Smooth muscle cell (in vitro differentiated cells): ENCODE measurements at regions not wholly inside any gene's neighbourhood (a gene's known extent, or its start where the extent isn't known, plus 50 kb on each side); places are given as distances from the start of the nearest gene placed in this dataset.

Experiments
- DNase-seq: peaks from one replicate; lab custom pipeline; 2025; ENCODE audit not compliant: unreplicated experiment; lab: John Stamatoyannopoulos, UW
- H2AFZ ChIP-seq: fragments of 200-600 bp; sonication (generic); 2 replicates; pipeline ENCODE4 v1.6.0; 2016; ENCODE audit warnings: antibody characterized with exemption, low read depth, mild to moderate bottlenecking
- H3F3A ChIP-seq: fragments of 200-600 bp; sonication (generic); 2 replicates; pipeline ENCODE4 v1.6.0; 2017; ENCODE audit warnings: antibody characterized with exemption, low read depth
- H3K27ac ChIP-seq: fragments of 200-600 bp; sonication (generic); 2 replicates; pipeline ENCODE4 v1.5.1; 2016; ENCODE audit warnings: low read depth, mild to moderate bottlenecking
- H3K27me3 ChIP-seq: fragments of 200-600 bp; sonication (generic); 2 replicates; pipeline ENCODE4 v1.6.1; 2016; ENCODE audit warnings: low read depth, mild to moderate bottlenecking
- H3K36me3 ChIP-seq: fragments of 200-600 bp; sonication (generic); 2 replicates; pipeline ENCODE4 v1.5.1; 2016; ENCODE audit warnings: low read depth
- H3K4me1 ChIP-seq: fragments of 200-600 bp; sonication (generic); 2 replicates; pipeline ENCODE4 v1.5.1; 2016; ENCODE audit warnings: low read depth
- H3K4me2 ChIP-seq: fragments of 200-600 bp; sonication (generic); 2 replicates; pipeline ENCODE4 v1.6.0; 2016; ENCODE audit warnings: mild to moderate bottlenecking
- H3K4me3 ChIP-seq: fragments of 200-600 bp; sonication (generic); 2 replicates; pipeline ENCODE4 v1.5.1; 2016; ENCODE audit warnings: mild to moderate bottlenecking
- H3K79me2 ChIP-seq: fragments of 200-600 bp; sonication (generic); 2 replicates; pipeline ENCODE4 v1.6.0; 2016; ENCODE audit warnings: low read depth, mild to moderate bottlenecking
- H3K9ac ChIP-seq: fragments of 200-600 bp; sonication (generic); 2 replicates; pipeline ENCODE4 v1.6.0; 2016; ENCODE audit warnings: low read depth
- H3K9me3 ChIP-seq: fragments of 200-600 bp; sonication (generic); replicated peaks from 2 replicates; pipeline ENCODE4 v1.5.1; 2016; ENCODE audit warnings: low read depth
- H4K20me1 ChIP-seq: fragments of 200-600 bp; sonication (generic); 2 replicates; pipeline ENCODE4 v1.6.0; 2016; ENCODE audit warnings: low read depth
- CTCF ChIP-seq: fragments of 200-600 bp; sonication (generic); IDR thresholded peaks from 2 replicates; pipeline ENCODE4 v1.5.1; 2017; ENCODE audit warnings: borderline replicate concordance, mild to moderate bottlenecking, antibody characterized with exemption; ENCODE audit not compliant: insufficient read depth, poor library complexity, severe bottlenecking
- WGBS: methylation state at CpG from one replicate; pipeline ENCODE4 v1.1.7; 2016; ENCODE audit warnings: low lambda C conversion rate; 5-methylcytosine and 5-hydroxymethylcytosine counted together

- TF ChIP-seq CTCF: no peak
- DNase-seq: no peak
- Histone ChIP-seq H4K20me1 (no peaks in the 10 kb centered on the region), H3K36me3 (no peaks in the 10 kb centered on the region), H3K9me3 (no peaks in the 10 kb centered on the region), H3K4me2 (no peak overlapping the region), H3K9ac (no peak overlapping the region), H2AFZ (no peak overlapping the region), H3K79me2 (no peaks in the 10 kb centered on the region), H3K4me1 (no peaks in the 10 kb centered on the region), H3K4me3 (no peak overlapping the region), H3F3A (no peaks in the 10 kb centered on the region), H3K27me3 (no peaks in the 10 kb centered on the region), H3K27ac (no peak overlapping the region)
- WGBS: 92% methylated on average over 1 of the region's 1 CpG
Observed at GRCh38 chr4:34709564-34709963, 1534.8 kb downstream of the ARAP2 start.

GRCh38 chr4:34718576-34719245 is 1525.6 kb downstream of the ARAP2 start:
- H3K4me3 ChIP-seq: no peak overlapping the region
- no peak for TF ChIP-seq CTCF
- 95% methylated on average over 5 of the region's 5 CpGs for WGBS
- no peak for DNase-seq
- H3K36me3 ChIP-seq: no peaks in the 10 kb centered on the region
- no peaks in the 10 kb centered on the region for H3K27me3 ChIP-seq
- no peaks in the 10 kb centered on the region for H4K20me1 ChIP-seq
- no peak overlapping the region for H3K27ac ChIP-seq
- H3K79me2 ChIP-seq: no peaks in the 10 kb centered on the region
- no peaks in the 10 kb centered on the region for H3K4me1 ChIP-seq
- H3F3A ChIP-seq: no peaks in the 10 kb centered on the region
- no peak overlapping the region for H3K4me2 ChIP-seq
- peak overlapping the region; percentile 39 for H2AFZ ChIP-seq
- H3K9ac ChIP-seq: no peak overlapping the region
- no peaks in the 10 kb centered on the region for H3K9me3 ChIP-seq

- no peaks in the 10 kb centered on the region for H3K9me3 ChIP-seq
- 6% methylated on average over 1 of the region's 1 CpG for WGBS
- no peak overlapping the region for H3K4me3 ChIP-seq
- H3K27ac ChIP-seq: no peak overlapping the region
- H2AFZ ChIP-seq: peak overlapping the region; percentile 52
- no peaks in the 10 kb centered on the region for H3F3A ChIP-seq
- H3K27me3 ChIP-seq: no peaks in the 10 kb centered on the region
- no peaks in the 10 kb centered on the region for H3K36me3 ChIP-seq
- no peaks in the 10 kb centered on the region for H3K4me1 ChIP-seq
- peak; percentile 56 for TF ChIP-seq CTCF
- H3K79me2 ChIP-seq: no peaks in the 10 kb centered on the region
- DNase-seq: no peak
- H3K9ac ChIP-seq: no peak overlapping the region
- H4K20me1 ChIP-seq: no peaks in the 10 kb centered on the region
- no peak overlapping the region for H3K4me2 ChIP-seq
Observed at GRCh38 chr4:34720571-34720970, 1523.7 kb downstream of the ARAP2 start.

- WGBS: 89% methylated on average over 1 of the region's 1 CpG
- no peak overlapping the region for H3K4me3 ChIP-seq
- no peaks in the 10 kb centered on the region for H3K4me1 ChIP-seq
- no peak overlapping the region for H3K27ac ChIP-seq
- H3K4me2 ChIP-seq: no peak overlapping the region
- no peak for DNase-seq
- H2AFZ ChIP-seq: no peak overlapping the region
- H4K20me1 ChIP-seq: no peaks in the 10 kb centered on the region
- H3K9me3 ChIP-seq: no peaks in the 10 kb centered on the region
- H3K79me2 ChIP-seq: no peaks in the 10 kb centered on the region
- no peak for TF ChIP-seq CTCF
- H3F3A ChIP-seq: no peaks in the 10 kb centered on the region
- no peaks in the 10 kb centered on the region for H3K36me3 ChIP-seq
- H3K9ac ChIP-seq: no peak overlapping the region
- no peaks in the 10 kb centered on the region for H3K27me3 ChIP-seq
Observed at GRCh38 chr4:34721835-34722234, 1522.5 kb downstream of the ARAP2 start.
